Right ventricle myocardium superior (tissue), 1 donor: ENCODE measurements at regions not wholly inside any gene's neighbourhood (a gene's known extent, or its start where the extent isn't known, plus 50 kb on each side); places are given as distances from the start of the nearest gene placed in this dataset. TPM values are rescaled to one million over a fixed set of nuclear protein-coding genes. Genes with fewer than 3 reads are reported as not detected.

Experiments
- microRNA-seq: library from miRNA; unstranded; fragments of <30 nt; microRNA quantifications from one replicate; pipeline ENCODE4 v1.2.0, GENCODE V29; 2020
- donor health status: DM: no; HTN: yes; CAD: no; lungs with severe emphysema.

Small RNA genes in the stretch of these regions (microRNA-seq; reads per million reads assigned to microRNA genes)
- gene MIR1302-1: not detected
